GM21723 (cell line): ENCODE measurements at regions not wholly inside any gene's neighbourhood (a gene's known extent, or its start where the extent isn't known, plus 50 kb on each side); places are given as distances from the start of the nearest gene placed in this dataset.
"Not testable (repeated sequence)": the region's sequence is repeated elsewhere in the genome, so short reads cannot be mapped to it uniquely, and the experiment has no call there.

ENCODE experiments used
- ATAC-seq: cut with Tn5 transposase; IDR thresholded peaks from one replicate; pipeline ENCODE4 v1.9.1; 2021; ENCODE audit warnings: mild to moderate bottlenecking, moderate library complexity; ENCODE audit not compliant: unreplicated experiment

GRCh38 chr2:111315188-111315917, 194.6 kb downstream of the BCL2L11 start:
- not testable (repeated sequence) for ATAC-seq

GRCh38 chr2:111316221-111316741, 195.6 kb downstream of the BCL2L11 start:
- ATAC-seq: not testable (repeated sequence)

- not testable (repeated sequence) for ATAC-seq
These were observed 196.3 kb downstream of the BCL2L11 start for GRCh38 chr2:111316881-111317549.

- not testable (repeated sequence) for ATAC-seq
These were observed 198.8 kb downstream of the BCL2L11 start for GRCh38 chr2:111319552-111319951.

GRCh38 chr2:111320264-111320663, 199.6 kb downstream of the BCL2L11 start:
- not testable (repeated sequence) for ATAC-seq

- ATAC-seq: not testable (repeated sequence)
These were observed 200.3 kb downstream of the BCL2L11 start for GRCh38 chr2:111320965-111321364.

- not testable (repeated sequence) for ATAC-seq
These were observed 202.7 kb downstream of the BCL2L11 start for GRCh38 chr2:111323384-111323783.

GRCh38 chr2:111327726-111328125, 207.0 kb downstream of the BCL2L11 start:
- not testable (repeated sequence) for ATAC-seq

- not testable (repeated sequence) for ATAC-seq
These were observed 208.6 kb downstream of the BCL2L11 start for GRCh38 chr2:111329309-111329708.

- not testable (repeated sequence) for ATAC-seq
These were observed 210.5 kb downstream of the BCL2L11 start for GRCh38 chr2:111331099-111331724.

GRCh38 chr2:111335220-111335907, 214.7 kb downstream of the BCL2L11 start:
- not testable (repeated sequence) for ATAC-seq

- not testable (repeated sequence) for ATAC-seq
These were observed 217.8 kb downstream of the BCL2L11 start for GRCh38 chr2:111338474-111338873.

- not testable (repeated sequence) for ATAC-seq
These were observed 218.8 kb downstream of the BCL2L11 start for GRCh38 chr2:111339476-111339875.

GRCh38 chr2:111344590-111344989, 223.9 kb downstream of the BCL2L11 start:
- not testable (repeated sequence) for ATAC-seq

GRCh38 chr2:111345439-111345838, 224.7 kb downstream of the BCL2L11 start:
- not testable (repeated sequence) for ATAC-seq

- ATAC-seq: not testable (repeated sequence)
These were observed 225.6 kb downstream of the BCL2L11 start for GRCh38 chr2:111346018-111346930.

GRCh38 chr2:111347695-111348094, 227.0 kb downstream of the BCL2L11 start:
- not testable (repeated sequence) for ATAC-seq

GRCh38 chr2:111348316-111348715, 227.6 kb downstream of the BCL2L11 start:
- ATAC-seq: not testable (repeated sequence)

GRCh38 chr2:111355022-111355817, 234.5 kb downstream of the BCL2L11 start:
- not testable (repeated sequence) for ATAC-seq
